Stimulated activated memory B cell treated with anti-CD40 and anti-IgM and Interleukin-4, amounts not matched to agents 10 μg/mL and 1 μg/mL and 100 μg/mL, for 72 hours (primary cell): ENCODE measurements at regions not wholly inside any gene's neighbourhood (a gene's known extent, or its start where the extent isn't known, plus 50 kb on each side); places are given as distances from the start of the nearest gene placed in this dataset.
A peak's percentile ranks its signal among the peaks of the same experiment; 100 is the strongest.

Experiments used
- ATAC-seq: fragments of 150-1000 bp; cut with Tn5 transposase; 2 replicates; pipeline ENCODE4 v1.10.0; 2021
- H3K27ac Mint-ChIP-seq: one replicate; pipeline ENCODE4 v1.8.0; 2022; ENCODE audit warnings: mild to moderate bottlenecking, mixed read lengths
- H3K27me3 Mint-ChIP-seq: one replicate; pipeline ENCODE4 v1.8.0; 2022; ENCODE audit warnings: mixed read lengths
- H3K36me3 Mint-ChIP-seq: one replicate; pipeline ENCODE4 v1.8.0; 2022; ENCODE audit warnings: mixed read lengths
- H3K4me1 Mint-ChIP-seq: one replicate; pipeline ENCODE4 v1.8.0; 2022; ENCODE audit warnings: mixed read lengths
- H3K4me3 Mint-ChIP-seq: one replicate; pipeline ENCODE4 v1.8.0; 2022; ENCODE audit warnings: mild to moderate bottlenecking, moderate library complexity, mixed read lengths
- H3K9me3 Mint-ChIP-seq: one replicate; pipeline ENCODE4 v1.8.0; 2022; ENCODE audit warnings: mixed read lengths

DNA sequence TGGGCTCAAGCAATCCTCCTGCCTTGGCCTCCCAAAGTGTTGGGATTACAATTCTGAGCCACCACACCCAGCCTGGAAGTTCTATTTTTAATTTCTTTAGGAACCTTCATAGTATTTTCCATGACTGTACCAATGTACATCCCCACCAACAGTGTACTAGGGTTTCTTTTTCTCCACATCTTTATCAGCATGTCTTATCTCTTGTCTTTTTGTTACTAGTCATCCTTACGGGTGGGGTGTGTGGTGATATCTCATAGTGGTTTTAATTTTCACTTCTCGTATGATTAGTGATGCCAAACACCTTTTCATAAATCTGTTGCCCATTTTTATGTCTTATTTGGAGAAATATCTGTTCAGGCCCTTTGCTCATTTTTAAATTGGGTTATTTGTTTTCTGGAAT, 123.0 kb upstream of the MEF2C start:
- Mint-ChIP-seq H3K27ac (no peak overlapping the region), H3K36me3 (peaks cover 13% of the 10 kb centered on the region), H3K4me1 (no peaks in the 10 kb centered on the region), H3K4me3 (no peak overlapping the region), H3K9me3 (peaks cover 7% of the 10 kb centered on the region), H3K27me3 (no peaks in the 10 kb centered on the region)
- no peak for ATAC-seq

DNA sequence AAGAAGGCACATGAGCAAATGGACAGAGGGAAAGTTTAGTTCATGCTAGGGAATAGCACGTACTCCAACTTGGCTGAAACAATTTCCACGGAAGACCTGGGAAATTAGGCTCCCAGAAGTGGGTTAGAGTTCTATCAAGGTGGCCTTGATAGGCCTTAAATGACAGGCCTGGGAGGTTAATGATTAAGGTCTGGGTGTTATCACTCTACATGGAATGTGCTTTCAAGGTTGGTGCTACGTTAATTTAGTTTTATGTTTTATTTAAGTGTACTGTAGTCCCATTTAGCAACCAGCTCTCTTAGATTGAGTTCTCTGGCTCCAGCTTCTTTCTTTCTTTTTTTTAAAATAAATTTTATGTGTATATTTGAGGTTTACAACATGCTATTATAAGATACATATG, 121.4 kb upstream of the MEF2C start:
- Mint-ChIP-seq H3K27ac (no peak overlapping the region), H3K4me1 (no peaks in the 10 kb centered on the region), H3K9me3 (peaks cover 7% of the 10 kb centered on the region), H3K27me3 (no peaks in the 10 kb centered on the region), H3K4me3 (no peak overlapping the region), H3K36me3 (peaks cover 13% of the 10 kb centered on the region)
- ATAC-seq = no peak

DNA sequence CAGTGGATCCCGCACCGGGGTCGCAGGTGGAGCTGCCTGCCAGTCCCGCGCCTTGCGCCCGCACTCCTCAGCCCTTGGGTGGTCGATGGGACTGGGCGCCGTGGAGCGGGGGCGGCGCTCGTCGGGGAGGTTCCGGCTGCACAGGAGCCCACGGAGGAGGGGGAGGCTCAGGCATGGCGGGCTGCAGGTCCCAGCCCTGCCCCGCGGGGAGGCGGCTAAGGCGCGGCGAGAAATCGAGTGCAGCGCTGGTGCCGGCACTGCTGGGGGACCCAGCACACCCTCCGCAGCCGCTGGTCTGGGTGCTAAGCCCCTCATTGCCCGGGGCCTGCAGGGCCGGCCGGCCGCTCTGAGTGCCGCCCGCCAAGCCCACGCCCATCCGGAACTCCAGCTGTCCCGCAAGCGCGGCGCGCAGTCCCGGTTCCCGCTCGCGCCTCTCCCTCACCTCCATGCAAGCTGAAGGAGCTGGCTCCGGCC, 120.6 kb upstream of the MEF2C start:
- no peaks in the 10 kb centered on the region for H3K27me3 Mint-ChIP-seq
- H3K4me1 Mint-ChIP-seq = no peaks in the 10 kb centered on the region
- no peak overlapping the region for H3K27ac Mint-ChIP-seq
- no peak for ATAC-seq
- H3K4me3 Mint-ChIP-seq = no peak overlapping the region
- H3K36me3 Mint-ChIP-seq = peaks cover 13% of the 10 kb centered on the region
- H3K9me3 Mint-ChIP-seq = peaks cover 7% of the 10 kb centered on the region

DNA sequence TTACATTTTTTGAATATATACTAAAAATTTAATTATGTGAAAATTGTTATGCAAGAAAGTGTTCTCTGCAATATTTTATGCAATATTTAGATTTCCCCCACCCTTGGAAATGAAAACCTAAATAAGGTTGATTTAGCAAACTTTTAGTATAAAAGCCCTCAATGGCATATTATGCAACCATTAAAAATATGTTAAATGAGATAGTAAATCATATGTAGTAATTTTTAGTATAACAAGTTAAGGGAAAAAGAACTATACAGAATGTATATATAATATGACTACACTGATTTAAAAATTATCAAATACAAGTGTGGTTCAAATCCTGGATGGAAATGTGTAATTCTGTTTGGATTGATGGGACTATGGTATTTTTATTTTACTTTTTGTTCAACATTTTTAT, 116.9 kb upstream of the MEF2C start:
- Mint-ChIP-seq H3K36me3 (peaks cover 13% of the 10 kb centered on the region), H3K9me3 (peaks cover 3% of the 10 kb centered on the region), H3K27me3 (no peaks in the 10 kb centered on the region), H3K27ac (no peak overlapping the region), H3K4me1 (no peaks in the 10 kb centered on the region), H3K4me3 (no peak overlapping the region)
- no peak for ATAC-seq

DNA sequence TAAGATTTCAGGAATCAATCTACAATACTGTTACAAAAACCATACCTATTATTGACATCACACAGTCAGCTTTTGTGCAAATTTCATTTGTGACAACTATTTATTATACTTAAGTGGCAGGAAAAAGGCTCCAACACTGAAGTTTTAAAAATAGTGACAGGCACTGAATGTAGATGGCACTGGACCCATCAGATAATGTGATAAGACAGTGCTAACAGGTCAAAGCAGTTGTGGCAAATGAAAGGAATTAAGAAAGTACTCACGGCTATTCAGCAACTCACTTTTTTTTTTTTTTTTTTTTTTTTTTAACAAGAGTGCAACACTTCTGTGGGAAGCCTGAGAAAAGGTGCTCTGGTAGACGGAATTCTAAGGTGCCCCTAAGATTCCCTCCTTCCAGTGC, 115.0 kb upstream of the MEF2C start:
- ATAC-seq = no peak
- H3K9me3 Mint-ChIP-seq = no peaks in the 10 kb centered on the region
- no peak overlapping the region for H3K4me3 Mint-ChIP-seq

DNA sequence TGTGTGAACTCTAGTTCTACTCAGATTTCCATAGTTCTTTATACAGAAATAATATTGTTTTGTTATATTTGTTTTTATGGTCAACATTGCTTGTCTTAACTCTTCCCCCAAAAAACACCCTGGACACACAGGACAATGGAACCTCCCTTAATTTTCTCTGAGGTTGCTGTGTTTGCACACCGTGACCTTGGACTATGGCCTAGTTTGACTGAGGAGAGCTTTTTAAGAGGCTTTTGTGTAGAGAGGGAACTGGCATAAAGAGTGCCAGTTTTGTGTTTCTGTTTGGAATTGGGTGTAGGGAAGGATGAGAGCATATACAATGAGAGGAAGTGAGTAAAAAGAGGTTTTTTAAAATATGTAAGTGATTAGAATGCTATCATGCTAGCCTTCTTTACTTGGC, 101.1 kb upstream of the MEF2C start:
- Mint-ChIP-seq H3K4me1 (peaks cover 19% of the 10 kb centered on the region), H3K4me3 (no peak overlapping the region), H3K9me3 (peaks cover 3% of the 10 kb centered on the region), H3K27ac (no peak overlapping the region), H3K36me3 (peaks cover 12% of the 10 kb centered on the region), H3K27me3 (no peaks in the 10 kb centered on the region)
- ATAC-seq = no peak

More for the DNA sequence above, 115.0 kb upstream of the MEF2C start:
- peaks cover 8% of the 10 kb centered on the region for H3K36me3 Mint-ChIP-seq
- no peaks in the 10 kb centered on the region for H3K4me1 Mint-ChIP-seq
- no peaks in the 10 kb centered on the region for H3K27me3 Mint-ChIP-seq
- H3K27ac Mint-ChIP-seq = no peak overlapping the region

DNA sequence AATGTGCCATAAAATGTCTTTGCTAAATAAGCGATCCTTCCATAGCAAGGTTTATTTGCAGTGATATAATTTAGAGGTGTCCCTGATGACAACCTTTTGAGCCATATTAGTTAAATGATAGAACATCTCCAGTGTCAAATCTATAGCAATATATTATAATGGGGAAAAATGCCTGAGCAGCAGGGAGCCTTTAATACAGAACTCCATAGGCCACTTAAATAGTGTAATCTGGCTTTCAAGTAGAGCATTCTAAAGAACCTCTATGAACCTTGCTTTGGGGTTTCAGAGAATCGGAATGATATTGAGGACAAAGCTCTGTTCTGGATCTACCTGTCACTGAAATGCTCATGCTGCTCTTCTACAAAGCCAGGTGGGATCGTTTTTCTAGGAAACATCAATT, 96.7 kb upstream of the MEF2C start:
- ATAC-seq = no peak
- Mint-ChIP-seq H3K4me3 (no peak overlapping the region), H3K27ac (peak overlapping the region; percentile 60), H3K4me1 (peaks cover 36% of the 10 kb centered on the region), H3K27me3 (no peaks in the 10 kb centered on the region), H3K9me3 (no peaks in the 10 kb centered on the region), H3K36me3 (peaks cover 9% of the 10 kb centered on the region)

DNA sequence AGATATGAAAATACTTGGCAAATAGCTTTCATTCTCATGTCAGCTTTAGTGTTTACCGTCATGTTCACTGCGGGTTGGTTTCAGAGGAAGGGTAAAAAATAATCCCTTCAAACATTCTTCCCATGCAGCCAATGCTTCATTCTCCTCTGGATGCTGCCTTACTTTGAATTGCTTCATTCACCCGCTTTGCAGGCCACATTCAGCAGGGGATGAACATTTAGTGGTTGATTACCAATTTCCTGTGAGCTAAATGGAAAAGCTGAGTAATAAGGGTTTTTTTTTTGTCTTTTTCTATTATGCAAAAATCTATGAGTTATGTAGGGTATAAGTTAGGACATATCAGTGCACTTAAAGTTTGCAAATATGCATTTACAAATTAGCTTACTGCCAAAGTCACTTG, 96.3 kb upstream of the MEF2C start:
- Mint-ChIP-seq H3K4me3 (peak overlapping the region; percentile 4), H3K4me1 (peaks cover 35% of the 10 kb centered on the region), H3K27me3 (no peaks in the 10 kb centered on the region), H3K9me3 (no peaks in the 10 kb centered on the region), H3K36me3 (peaks cover 9% of the 10 kb centered on the region), H3K27ac (peak overlapping the region; percentile 60)
- ATAC-seq = peak; percentile 70

DNA sequence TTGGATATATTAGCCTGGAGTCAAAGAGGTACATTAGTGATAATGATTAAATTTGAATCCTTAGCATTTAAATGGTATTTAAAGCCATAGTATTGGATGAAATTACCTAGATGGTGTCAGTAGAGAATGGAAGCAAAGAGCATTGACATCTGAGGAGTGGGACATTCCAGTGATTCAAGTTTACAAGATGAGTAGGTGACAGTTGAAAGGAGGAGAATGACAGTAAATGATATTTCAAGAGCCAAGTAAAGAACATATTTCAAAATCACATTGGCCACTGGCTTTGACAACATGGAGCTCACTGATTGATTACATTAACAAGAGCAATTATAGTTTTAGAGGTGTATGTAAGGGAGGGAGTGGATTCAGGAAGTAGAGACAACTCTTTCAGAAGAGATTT, 93.9 kb upstream of the MEF2C start:
- no peak overlapping the region for H3K4me3 Mint-ChIP-seq
- peak overlapping the region; percentile 10 for H3K27ac Mint-ChIP-seq
- peaks cover 18% of the 10 kb centered on the region for H3K36me3 Mint-ChIP-seq
- H3K9me3 Mint-ChIP-seq = no peaks in the 10 kb centered on the region
- no peaks in the 10 kb centered on the region for H3K27me3 Mint-ChIP-seq
- peaks cover 35% of the 10 kb centered on the region for H3K4me1 Mint-ChIP-seq
- ATAC-seq = no peak

DNA sequence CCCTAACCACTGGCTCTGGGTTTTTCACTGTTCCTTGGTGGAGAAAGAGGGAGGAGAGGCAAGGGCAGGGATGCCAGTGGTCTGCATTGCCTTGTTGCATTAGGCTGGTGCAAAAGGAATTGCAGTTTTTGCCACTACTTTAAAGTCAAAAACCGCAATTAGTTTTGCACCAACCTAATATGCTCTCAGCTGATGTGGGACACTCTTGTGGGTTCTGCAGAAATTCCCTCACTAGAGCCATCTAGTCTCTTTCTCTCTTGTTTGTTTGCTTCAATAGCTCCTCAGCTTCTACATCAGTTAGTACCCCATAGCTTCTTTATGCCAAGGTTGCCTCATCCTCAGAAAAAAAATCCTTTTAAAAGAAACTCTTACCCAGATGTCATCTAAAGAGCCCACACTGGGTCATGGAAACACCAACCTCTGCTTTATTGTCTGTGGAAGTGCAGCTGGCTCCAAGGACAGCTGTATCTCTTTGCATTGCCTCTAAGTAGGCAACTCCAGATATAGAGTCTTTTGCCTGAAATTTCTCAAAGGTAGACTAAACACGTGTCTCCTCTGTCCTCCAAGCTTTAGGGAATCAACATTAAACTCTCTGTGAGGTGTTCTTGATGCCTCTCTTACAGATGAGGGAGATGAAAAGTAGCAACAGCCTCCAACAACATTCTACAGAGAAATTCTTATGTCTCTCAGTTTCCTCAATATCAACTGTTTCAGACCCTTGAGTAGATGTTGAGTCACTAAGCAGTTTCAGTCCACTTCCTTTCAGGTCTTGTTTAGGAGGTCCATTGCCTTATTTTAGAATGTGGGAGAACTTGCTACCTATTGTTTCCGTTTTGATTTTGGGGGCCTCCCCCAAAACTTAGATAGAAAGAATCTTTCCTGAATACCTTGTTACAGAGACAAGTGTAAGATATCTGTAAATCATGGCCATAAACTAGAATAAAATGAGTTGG, 84.9 kb upstream of the MEF2C start:
- Mint-ChIP-seq H3K4me3 (no peak overlapping the region), H3K9me3 (no peaks in the 10 kb centered on the region), H3K27me3 (no peaks in the 10 kb centered on the region), H3K4me1 (no peaks in the 10 kb centered on the region), H3K36me3 (peaks cover 33% of the 10 kb centered on the region), H3K27ac (no peak overlapping the region)
- ATAC-seq = no peak

DNA sequence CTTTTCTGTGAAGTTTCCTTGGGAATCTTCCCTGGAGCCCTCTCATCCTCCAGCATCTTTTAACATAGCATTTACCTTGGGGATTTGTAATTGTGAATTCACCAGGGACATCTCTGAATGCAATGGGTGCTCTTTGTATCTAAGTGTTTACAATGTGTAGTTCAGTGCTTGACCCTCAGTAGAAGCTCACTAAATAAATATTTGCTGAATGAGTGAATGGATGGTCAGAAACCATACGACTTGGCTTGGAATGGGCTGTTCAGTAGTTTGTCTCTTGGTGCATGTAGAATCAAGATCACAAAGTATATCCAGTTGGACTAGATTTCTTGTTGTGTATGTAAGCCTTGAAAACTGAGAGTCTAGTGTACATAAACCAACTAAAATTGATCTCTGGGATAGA, 81.8 kb upstream of the MEF2C start:
- H3K4me3 Mint-ChIP-seq = no peak overlapping the region
- no peaks in the 10 kb centered on the region for H3K9me3 Mint-ChIP-seq
- H3K27ac Mint-ChIP-seq = no peak overlapping the region
- H3K27me3 Mint-ChIP-seq = no peaks in the 10 kb centered on the region
- H3K36me3 Mint-ChIP-seq = peaks cover 12% of the 10 kb centered on the region
- ATAC-seq = no peak
- H3K4me1 Mint-ChIP-seq = no peaks in the 10 kb centered on the region

DNA sequence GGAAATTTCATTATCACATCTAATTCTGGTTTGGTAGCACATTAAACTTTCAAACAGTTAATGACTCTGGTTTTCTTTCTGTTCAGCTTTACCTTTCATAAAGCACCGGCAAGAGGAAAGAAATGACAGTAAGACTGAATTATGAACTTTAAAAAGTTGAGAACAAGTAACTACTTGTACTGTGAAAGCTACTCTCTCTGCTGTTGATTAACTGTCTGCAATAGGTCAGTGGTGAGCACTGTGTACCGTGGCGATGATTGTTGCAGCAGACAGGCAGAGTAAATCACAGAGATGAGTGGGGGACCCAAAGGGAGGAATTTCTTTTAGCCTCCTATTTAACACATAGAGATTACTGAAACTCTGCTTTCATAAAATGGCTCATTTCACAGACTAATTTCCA, 74.0 kb upstream of the MEF2C start:
- ATAC-seq = no peak
- Mint-ChIP-seq H3K4me1 (peaks cover 10% of the 10 kb centered on the region), H3K4me3 (no peak overlapping the region), H3K36me3 (peaks cover 14% of the 10 kb centered on the region), H3K27ac (no peak overlapping the region), H3K9me3 (no peaks in the 10 kb centered on the region), H3K27me3 (no peaks in the 10 kb centered on the region)

DNA sequence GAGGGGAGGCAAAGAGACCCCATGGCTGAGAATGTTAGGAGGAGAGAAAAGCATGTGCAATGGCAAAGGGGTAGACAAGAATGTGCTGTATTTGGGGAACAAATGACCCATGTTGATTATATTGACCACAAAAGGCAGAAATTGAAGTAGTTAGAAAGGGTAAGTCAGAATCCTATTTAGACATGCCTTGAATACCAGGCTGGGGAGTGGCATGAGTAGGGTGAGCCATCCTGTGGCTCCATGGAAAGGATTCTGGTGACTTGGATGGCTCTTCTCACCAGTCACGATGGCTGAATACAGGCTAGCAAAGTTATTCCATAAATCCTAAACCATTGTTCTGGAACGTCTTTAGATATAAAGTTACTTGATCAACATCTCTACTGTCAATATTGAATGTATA, 73.4 kb upstream of the MEF2C start:
- no peak for ATAC-seq
- H3K4me1 Mint-ChIP-seq = peaks cover 10% of the 10 kb centered on the region
- no peak overlapping the region for H3K4me3 Mint-ChIP-seq
- no peaks in the 10 kb centered on the region for H3K9me3 Mint-ChIP-seq
- H3K36me3 Mint-ChIP-seq = peaks cover 14% of the 10 kb centered on the region
- no peaks in the 10 kb centered on the region for H3K27me3 Mint-ChIP-seq
- H3K27ac Mint-ChIP-seq = no peak overlapping the region

DNA sequence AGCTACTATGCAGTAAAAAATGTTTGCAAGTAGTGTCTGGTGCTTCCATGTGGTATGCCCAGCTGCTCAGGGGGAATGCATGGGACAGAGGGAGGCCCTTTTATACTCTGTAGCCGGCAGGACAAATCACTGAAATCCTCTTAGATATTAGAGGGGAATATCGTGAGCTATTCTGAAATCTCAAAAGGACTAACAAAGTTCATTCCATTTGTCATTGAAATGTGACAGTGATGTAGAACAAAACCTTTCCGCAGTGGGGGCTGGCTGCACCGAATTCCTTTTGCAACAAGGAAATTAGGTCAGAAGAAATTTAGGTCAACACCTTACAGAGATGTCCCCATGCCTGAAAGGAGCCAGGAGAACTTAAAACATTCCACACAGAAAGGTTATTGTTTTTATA, 72.4 kb upstream of the MEF2C start:
- no peak for ATAC-seq
- peaks cover 14% of the 10 kb centered on the region for H3K36me3 Mint-ChIP-seq
- no peaks in the 10 kb centered on the region for H3K27me3 Mint-ChIP-seq
- H3K4me3 Mint-ChIP-seq = no peak overlapping the region
- no peak overlapping the region for H3K27ac Mint-ChIP-seq
- H3K4me1 Mint-ChIP-seq = peaks cover 10% of the 10 kb centered on the region
- H3K9me3 Mint-ChIP-seq = no peaks in the 10 kb centered on the region

DNA sequence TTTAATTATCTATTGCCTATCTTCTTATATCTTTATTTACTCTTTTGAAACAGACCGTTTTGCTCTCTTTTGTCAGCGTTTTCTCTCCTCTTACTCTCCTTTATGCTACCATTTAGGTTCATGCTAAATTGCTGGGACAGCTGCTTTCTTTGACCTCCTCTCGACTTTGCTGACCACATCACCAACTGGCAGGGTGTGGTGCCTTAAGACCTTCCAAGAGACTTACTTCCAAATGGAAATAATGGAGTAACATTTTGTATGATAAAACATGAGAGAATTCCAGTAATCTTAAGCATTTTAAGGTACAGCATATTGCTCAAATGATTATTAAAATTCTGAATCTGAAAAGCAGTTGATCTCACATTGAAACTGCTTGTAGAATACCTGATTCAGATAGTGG, 71.5 kb upstream of the MEF2C start:
- no peak overlapping the region for H3K27ac Mint-ChIP-seq
- peaks cover 14% of the 10 kb centered on the region for H3K36me3 Mint-ChIP-seq
- peaks cover 10% of the 10 kb centered on the region for H3K4me1 Mint-ChIP-seq
- no peak overlapping the region for H3K4me3 Mint-ChIP-seq
- no peaks in the 10 kb centered on the region for H3K27me3 Mint-ChIP-seq
- H3K9me3 Mint-ChIP-seq = no peaks in the 10 kb centered on the region
- ATAC-seq = no peak

DNA sequence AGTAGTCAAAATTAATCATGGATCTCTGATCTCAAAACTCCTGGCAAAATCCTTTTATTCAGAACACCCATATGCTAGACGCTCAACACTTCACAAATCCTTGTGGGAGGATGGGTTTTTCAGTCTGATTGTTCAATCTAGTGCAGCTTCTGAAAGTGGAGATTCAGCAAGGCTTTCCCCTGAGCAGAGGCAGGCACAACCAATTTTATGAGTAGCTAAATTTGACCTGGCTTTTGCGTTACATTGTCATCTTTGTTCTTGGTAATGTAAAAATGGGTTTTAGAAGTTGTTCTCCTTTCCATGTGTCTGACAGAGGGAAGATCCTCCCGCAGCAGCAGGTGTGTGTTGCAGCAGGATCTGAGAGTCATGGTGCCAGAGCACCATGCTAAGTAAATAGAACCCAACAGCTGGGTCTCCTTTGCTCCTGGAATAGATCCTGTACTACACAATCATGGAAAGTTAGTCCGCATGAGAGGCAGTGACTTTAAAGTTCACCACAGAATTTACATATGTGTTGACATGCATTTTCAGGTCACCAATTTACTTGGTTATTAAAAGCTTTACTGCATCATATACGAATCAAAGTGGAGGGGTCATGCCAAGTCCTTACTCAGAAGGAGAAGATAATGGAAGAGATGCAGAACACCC, 70.1 kb upstream of the MEF2C start:
- Mint-ChIP-seq H3K9me3 (no peaks in the 10 kb centered on the region), H3K4me1 (peaks cover 22% of the 10 kb centered on the region), H3K27ac (peak overlapping the region; percentile 63), H3K27me3 (no peaks in the 10 kb centered on the region), H3K4me3 (no peak overlapping the region), H3K36me3 (peaks cover 14% of the 10 kb centered on the region)
- ATAC-seq = no peak
